Dendritic cell treated with granulocyte-macrophage colony-stimulating factor and Interleukin-4, amounts not matched to agents 40 ng/mL and 50 ng/mL, for 4 days (primary cell): ENCODE measurements at regions not wholly inside any gene's neighbourhood (a gene's known extent, or its start where the extent isn't known, plus 50 kb on each side); places are given as distances from the start of the nearest gene placed in this dataset.

Experiments used
- H3K27ac Mint-ChIP-seq: one replicate; pipeline ENCODE4 v1.8.0; 2022; ENCODE audit warnings: mild to moderate bottlenecking, mixed read lengths
- H3K27me3 Mint-ChIP-seq: one replicate; pipeline ENCODE4 v1.8.0; 2022; ENCODE audit warnings: mild to moderate bottlenecking, mixed read lengths
- H3K36me3 Mint-ChIP-seq: one replicate; pipeline ENCODE4 v1.8.0; 2022; ENCODE audit warnings: low read depth, mixed read lengths
- H3K4me1 Mint-ChIP-seq: one replicate; pipeline ENCODE4 v1.8.0; 2022; ENCODE audit warnings: low read depth, mixed read lengths
- H3K4me3 Mint-ChIP-seq: one replicate; pipeline ENCODE4 v1.8.0; 2022; ENCODE audit warnings: mild to moderate bottlenecking, moderate library complexity, mixed read lengths
- H3K9me3 Mint-ChIP-seq: one replicate; pipeline ENCODE4 v1.8.0; 2022; ENCODE audit warnings: mixed read lengths
- intact Hi-C: fragments of 100-400 bp; cut with micrococcal nuclease; formaldehyde crosslinking; loops from one replicate; pipeline ENCODE4 v1.15.0; 2022

DNA sequence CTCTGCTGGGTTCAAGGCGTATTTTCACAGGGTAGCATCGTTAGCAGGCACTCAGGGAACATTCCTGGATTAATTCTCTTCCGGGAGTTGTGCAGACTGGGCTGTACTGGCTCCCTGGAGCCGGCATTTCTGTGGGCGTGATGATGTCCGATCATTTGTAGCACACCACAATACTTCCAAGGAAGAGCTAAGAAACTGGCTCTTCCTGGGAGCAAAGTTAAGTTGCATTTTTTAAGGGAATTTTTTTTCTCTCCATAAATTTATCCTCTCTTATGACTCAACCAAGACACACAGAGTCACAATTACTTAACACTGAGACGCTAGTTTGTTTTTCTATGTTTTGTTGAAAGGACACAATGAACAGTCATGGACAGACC is 211.6 kb upstream of the FOXF1 start:
- Mint-ChIP-seq H3K36me3 (no peaks in the 10 kb centered on the region), H3K4me3 (no peak overlapping the region), H3K9me3 (no peaks in the 10 kb centered on the region), H3K4me1 (peaks cover 5% of the 10 kb centered on the region), H3K27me3 (peaks cover 70% of the 10 kb centered on the region), H3K27ac (no peak overlapping the region)
- intact Hi-C loops: no loop called here

DNA sequence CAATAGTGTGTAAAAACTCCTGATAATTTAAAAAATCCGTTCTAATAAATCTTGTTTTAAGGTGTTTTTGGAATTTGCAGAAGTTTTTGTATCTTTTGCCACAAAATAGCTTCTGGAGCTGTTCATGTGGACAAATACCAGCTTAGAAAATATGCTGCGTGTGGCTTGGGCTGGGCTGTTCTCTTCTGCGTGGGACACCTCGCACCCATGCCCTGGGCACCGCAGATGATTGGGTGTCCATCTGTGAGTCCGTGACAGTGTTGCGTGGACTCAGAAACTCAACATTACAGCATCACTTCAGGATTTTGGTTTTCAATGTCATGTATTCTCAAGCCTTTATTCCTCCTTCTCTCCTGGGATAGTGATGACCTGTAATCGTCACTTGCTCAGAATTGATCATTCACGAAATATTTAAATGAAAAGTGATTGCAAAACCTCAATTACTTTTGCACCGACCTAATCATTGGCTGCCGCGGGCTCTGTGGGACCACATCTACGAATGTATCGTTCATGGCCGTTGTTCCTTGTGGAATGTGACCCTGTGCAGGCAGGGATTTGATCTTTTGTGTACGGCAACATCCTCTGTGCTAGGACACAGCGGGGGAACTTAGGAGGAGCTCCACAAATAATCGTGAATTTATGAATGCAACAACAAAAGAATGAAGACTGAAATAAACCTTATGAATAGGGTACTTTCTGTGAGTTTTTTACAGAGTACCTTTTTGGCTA is 210.3 kb upstream of the FOXF1 start:
- H3K36me3 Mint-ChIP-seq: no peaks in the 10 kb centered on the region
- intact Hi-C loops: no loop called here
- peaks cover 61% of the 10 kb centered on the region for H3K27me3 Mint-ChIP-seq

DNA sequence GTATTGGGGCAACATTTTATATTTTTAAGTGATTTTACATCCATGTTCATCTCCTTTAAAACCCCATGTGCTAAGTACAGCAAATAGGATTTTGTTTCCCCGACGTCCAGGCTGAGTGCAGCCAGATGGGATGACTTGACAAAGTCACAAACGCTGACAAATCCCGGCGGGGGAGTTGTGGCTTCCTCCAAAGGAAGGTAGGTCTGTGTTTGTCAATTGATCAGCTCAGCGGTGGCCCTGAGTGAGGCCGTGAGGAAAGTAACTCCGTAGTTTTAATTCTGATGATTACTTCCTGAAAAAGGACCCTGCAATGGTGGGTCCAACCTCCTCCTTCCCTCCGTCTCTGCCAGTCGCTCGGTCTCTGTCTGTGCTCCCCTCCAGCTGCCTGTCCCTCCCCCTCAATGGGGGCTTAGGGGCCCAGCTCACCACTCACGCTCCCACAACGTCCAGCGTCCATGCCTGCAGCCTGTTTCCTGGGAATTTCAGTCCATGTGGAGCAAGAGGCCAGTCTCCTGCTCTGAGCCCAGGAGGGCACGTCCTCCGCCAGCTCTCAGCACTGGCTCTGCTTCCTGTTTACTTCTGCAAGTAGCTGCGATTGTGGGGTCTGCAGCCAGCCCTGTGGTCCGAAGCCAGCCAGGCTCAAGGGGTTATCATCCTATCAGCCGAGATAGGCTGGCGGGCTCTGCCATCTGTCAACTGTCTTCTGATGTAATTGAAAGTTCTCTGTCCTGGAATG is 209.4 kb upstream of the FOXF1 start:
- H3K4me1 Mint-ChIP-seq: peaks cover 5% of the 10 kb centered on the region
- no peaks in the 10 kb centered on the region for H3K9me3 Mint-ChIP-seq
- peaks cover 59% of the 10 kb centered on the region for H3K27me3 Mint-ChIP-seq
- H3K27ac Mint-ChIP-seq: no peak overlapping the region
- no peak overlapping the region for H3K4me3 Mint-ChIP-seq
- no peaks in the 10 kb centered on the region for H3K36me3 Mint-ChIP-seq
- intact Hi-C loops: no loop called here

More for the DNA sequence above, 210.3 kb upstream of the FOXF1 start:
- no peaks in the 10 kb centered on the region for H3K9me3 Mint-ChIP-seq
- peaks cover 5% of the 10 kb centered on the region for H3K4me1 Mint-ChIP-seq
- H3K4me3 Mint-ChIP-seq: no peak overlapping the region
- H3K27ac Mint-ChIP-seq: no peak overlapping the region

- Mint-ChIP-seq H3K9me3 (no peaks in the 10 kb centered on the region), H3K27me3 (peaks cover 45% of the 10 kb centered on the region), H3K27ac (no peak overlapping the region), H3K4me1 (peaks cover 5% of the 10 kb centered on the region), H3K36me3 (no peaks in the 10 kb centered on the region), H3K4me3 (no peak overlapping the region)
- intact Hi-C loops: no loop called here
Observed at GRCh38 chr16:86302421-86303109, 207.8 kb upstream of the FOXF1 start.

DNA sequence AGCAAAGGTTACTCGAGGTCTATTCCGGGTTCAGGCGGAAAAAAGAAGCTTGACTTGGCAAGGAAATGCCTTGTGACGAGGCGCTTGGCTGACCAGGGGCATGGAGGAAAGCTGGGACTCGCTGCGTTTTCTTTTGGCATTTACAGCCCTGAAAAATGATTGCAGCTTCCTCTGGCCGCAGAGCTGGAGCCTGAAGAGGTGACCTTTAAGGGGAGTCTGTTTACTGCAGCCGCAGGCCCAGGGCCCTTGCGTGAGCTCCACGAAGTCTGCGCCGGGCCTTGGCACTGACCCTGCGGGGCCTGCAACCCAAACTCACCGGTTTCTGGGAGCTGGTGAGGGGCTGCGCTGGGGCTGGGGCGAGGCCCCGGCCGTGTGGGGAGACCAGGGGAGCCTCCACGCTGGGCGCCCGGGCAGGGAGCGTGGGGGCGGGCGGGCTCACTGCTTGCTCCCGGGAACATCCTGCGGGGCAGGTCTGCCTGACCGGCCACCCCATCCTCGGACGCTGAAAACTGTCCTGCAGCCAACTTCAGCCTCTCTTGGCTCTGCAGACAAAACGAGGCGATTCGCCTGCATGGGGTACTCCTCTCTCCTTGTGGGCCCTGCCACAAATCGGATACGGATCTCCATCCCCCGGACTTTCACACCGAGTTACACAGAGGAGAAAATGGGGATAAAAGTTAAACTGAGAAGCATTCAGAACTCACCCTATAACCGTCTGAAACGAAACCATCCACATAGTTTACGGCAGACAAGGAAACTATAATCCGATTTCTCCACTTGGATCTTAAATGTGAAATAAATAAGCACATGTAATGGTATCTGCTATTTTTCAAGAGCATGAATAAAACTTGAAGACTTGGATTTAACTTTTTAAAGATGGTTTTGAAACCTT is 206.3 kb upstream of the FOXF1 start:
- Mint-ChIP-seq H3K36me3 (no peaks in the 10 kb centered on the region), H3K9me3 (no peaks in the 10 kb centered on the region), H3K27me3 (peaks cover 30% of the 10 kb centered on the region), H3K4me3 (no peak overlapping the region), H3K27ac (no peak overlapping the region), H3K4me1 (peaks cover 5% of the 10 kb centered on the region)
- intact Hi-C loops: no loop called here

- Mint-ChIP-seq H3K36me3 (no peaks in the 10 kb centered on the region), H3K27me3 (peaks cover 25% of the 10 kb centered on the region), H3K27ac (no peak overlapping the region), H3K9me3 (no peaks in the 10 kb centered on the region), H3K4me1 (peaks cover 5% of the 10 kb centered on the region), H3K4me3 (no peak overlapping the region)
- intact Hi-C loops: no loop called here
Observed at GRCh38 chr16:86304868-86305267, 205.5 kb upstream of the FOXF1 start.

GRCh38 chr16:86305440-86305839 is 204.9 kb upstream of the FOXF1 start:
- H3K27me3 Mint-ChIP-seq: peaks cover 20% of the 10 kb centered on the region
- peaks cover 5% of the 10 kb centered on the region for H3K4me1 Mint-ChIP-seq
- H3K4me3 Mint-ChIP-seq: no peak overlapping the region
- no peak overlapping the region for H3K27ac Mint-ChIP-seq
- intact Hi-C loops: no loop called here
- H3K9me3 Mint-ChIP-seq: no peaks in the 10 kb centered on the region
- no peaks in the 10 kb centered on the region for H3K36me3 Mint-ChIP-seq

GRCh38 chr16:86306011-86306644 is 204.2 kb upstream of the FOXF1 start:
- Mint-ChIP-seq H3K27ac (no peak overlapping the region), H3K27me3 (peaks cover 17% of the 10 kb centered on the region)

GRCh38 chr16:86306811-86307513 is 203.4 kb upstream of the FOXF1 start:
- peaks cover 12% of the 10 kb centered on the region for H3K27me3 Mint-ChIP-seq
- H3K4me1 Mint-ChIP-seq: no peaks in the 10 kb centered on the region

More at GRCh38 chr16:86306011-86306644, 204.2 kb upstream of the FOXF1 start:
- intact Hi-C loops: no loop called here
- Mint-ChIP-seq H3K9me3 (no peaks in the 10 kb centered on the region), H3K36me3 (no peaks in the 10 kb centered on the region), H3K4me1 (peaks cover under 1% of the 10 kb centered on the region), H3K4me3 (no peak overlapping the region)

GRCh38 chr16:86307514-86307903 is 202.8 kb upstream of the FOXF1 start:
- no peaks in the 10 kb centered on the region for H3K9me3 Mint-ChIP-seq
- peaks cover 7% of the 10 kb centered on the region for H3K27me3 Mint-ChIP-seq
- no peaks in the 10 kb centered on the region for H3K36me3 Mint-ChIP-seq
- intact Hi-C loops: no loop called here
- H3K4me3 Mint-ChIP-seq: no peak overlapping the region
- no peaks in the 10 kb centered on the region for H3K4me1 Mint-ChIP-seq
- no peak overlapping the region for H3K27ac Mint-ChIP-seq

More at GRCh38 chr16:86306811-86307513, 203.4 kb upstream of the FOXF1 start:
- Mint-ChIP-seq H3K4me3 (no peak overlapping the region), H3K27ac (no peak overlapping the region), H3K9me3 (no peaks in the 10 kb centered on the region), H3K36me3 (no peaks in the 10 kb centered on the region)
- intact Hi-C loops: no loop called here

DNA sequence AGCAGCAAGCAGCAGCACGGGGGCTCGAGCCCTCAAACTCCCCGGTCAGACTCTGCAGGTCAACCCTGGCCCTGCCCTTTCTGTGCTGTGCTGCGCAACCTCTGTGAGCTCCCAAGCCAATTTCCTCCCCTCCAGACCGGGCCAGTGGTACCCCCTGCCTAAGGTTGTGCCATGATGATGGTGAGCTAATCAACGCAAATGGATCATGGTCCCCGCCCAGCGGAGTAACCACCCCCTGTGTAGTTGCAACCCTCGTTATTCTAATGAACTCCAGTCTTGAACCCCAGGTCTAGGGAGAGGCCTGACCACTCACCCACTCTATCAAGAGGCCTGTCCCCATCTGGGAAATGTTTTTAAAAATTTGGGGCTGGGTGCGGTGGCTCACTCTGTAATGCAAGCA is 201.8 kb upstream of the FOXF1 start:
- Mint-ChIP-seq H3K9me3 (no peaks in the 10 kb centered on the region), H3K4me1 (no peaks in the 10 kb centered on the region), H3K4me3 (no peak overlapping the region), H3K27ac (no peak overlapping the region), H3K36me3 (no peaks in the 10 kb centered on the region), H3K27me3 (peaks cover 9% of the 10 kb centered on the region)
- intact Hi-C loops: no loop called here

- Mint-ChIP-seq H3K36me3 (no peaks in the 10 kb centered on the region), H3K4me1 (no peaks in the 10 kb centered on the region), H3K27me3 (peaks cover 6% of the 10 kb centered on the region), H3K4me3 (no peak overlapping the region), H3K9me3 (no peaks in the 10 kb centered on the region), H3K27ac (no peak overlapping the region)
- intact Hi-C loops: no loop called here
Observed at GRCh38 chr16:86313631-86314030, 196.7 kb upstream of the FOXF1 start.
